Activated CD4-positive, alpha-beta T cell treated with anti-CD3 and anti-CD28 coated beads, Interleukin-2, amount 10 ng/mL, durations not matched to agents 7 days and 5 days (primary cell): ENCODE measurements at regions not wholly inside any gene's neighbourhood (a gene's known extent, or its start where the extent isn't known, plus 50 kb on each side); places are given as distances from the start of the nearest gene placed in this dataset.

Experiments
- CTCF ChIA-PET: fragments of 350-600 bp; sonication (Branson Sonifier 250); formaldehyde crosslinking; loops from one replicate; lab custom pipeline; 2021; ENCODE audit warnings: antibody characterized with exemption; lab: Charles Lee
- POLR2A ChIA-PET: fragments of 350-600 bp; sonication (Branson Sonifier 250); formaldehyde crosslinking; loops from one replicate; lab custom pipeline; 2021; ENCODE audit warnings: antibody characterized with exemption; lab: Charles Lee
- DNase-seq: peaks from one replicate; pipeline ENCODE4 v3.0.0-alpha.2; 2020
- H3K27ac Mint-ChIP-seq: one replicate; pipeline ENCODE4 v1.8.0; 2021; ENCODE audit warnings: mild to moderate bottlenecking, moderate library complexity, mixed read lengths
- H3K27me3 Mint-ChIP-seq: one replicate; pipeline ENCODE4 v1.8.0; 2021; ENCODE audit warnings: mixed read lengths
- H3K36me3 Mint-ChIP-seq: one replicate; pipeline ENCODE4 v1.8.0; 2021; ENCODE audit warnings: low read depth, mixed read lengths
- H3K4me1 Mint-ChIP-seq: one replicate; pipeline ENCODE4 v1.8.0; 2021; ENCODE audit warnings: mixed read lengths
- H3K4me3 Mint-ChIP-seq: one replicate; pipeline ENCODE4 v1.8.0; 2021; ENCODE audit warnings: mild to moderate bottlenecking, moderate library complexity, mixed read lengths
- H3K9me3 Mint-ChIP-seq: one replicate; pipeline ENCODE4 v1.8.0; 2021; ENCODE audit warnings: mixed read lengths

- ChIA-PET POLR2A (no interaction called here), CTCF (no interaction called here)
- H3K4me1 Mint-ChIP-seq, result no peaks in the 10 kb centered on the region
Observed at GRCh38 chr14:104358528-104359300, 220.3 kb downstream of the KIF26A start.

GRCh38 chr14:104359301-104359968 is 220.1 kb upstream of the C14orf180 start:
- ChIA-PET POLR2A (no interaction called here), CTCF (no interaction called here)
- H3K27me3 Mint-ChIP-seq, result no peaks in the 10 kb centered on the region
- H3K4me1 Mint-ChIP-seq, result no peaks in the 10 kb centered on the region
- no peak overlapping the region for H3K27ac Mint-ChIP-seq
- H3K9me3 Mint-ChIP-seq, result no peaks in the 10 kb centered on the region
- no peaks in the 10 kb centered on the region for H3K36me3 Mint-ChIP-seq
- no peak overlapping the region for H3K4me3 Mint-ChIP-seq
- no peak for DNase-seq

More at GRCh38 chr14:104358528-104359300, 220.3 kb downstream of the KIF26A start:
- no peak for DNase-seq
- H3K36me3 Mint-ChIP-seq, result no peaks in the 10 kb centered on the region
- no peaks in the 10 kb centered on the region for H3K27me3 Mint-ChIP-seq
- H3K4me3 Mint-ChIP-seq, result no peak overlapping the region
- no peak overlapping the region for H3K27ac Mint-ChIP-seq
- no peaks in the 10 kb centered on the region for H3K9me3 Mint-ChIP-seq

DNA sequence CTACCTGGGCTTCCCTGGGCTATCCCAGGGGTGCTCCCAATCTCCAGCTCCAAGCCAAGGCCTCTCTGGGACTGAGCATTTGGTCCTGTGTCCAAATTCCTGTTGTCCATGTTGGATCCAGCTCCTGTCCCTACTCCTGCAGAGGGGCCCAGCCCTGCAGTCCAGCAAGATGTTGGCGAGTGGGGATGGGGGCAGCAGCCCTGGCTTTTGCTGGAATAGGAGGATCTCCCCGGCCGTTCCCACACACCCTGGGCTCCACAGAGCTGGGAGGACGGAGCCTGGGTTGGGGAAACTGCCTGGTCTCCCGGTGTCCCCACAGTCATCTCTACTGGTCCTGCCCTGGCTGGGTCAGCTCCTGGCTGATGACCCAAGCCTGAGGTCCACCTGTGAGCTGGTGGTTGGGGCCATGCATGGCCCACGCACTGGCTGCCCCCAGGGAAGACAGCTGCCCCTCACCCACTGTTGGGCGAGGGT is 219.6 kb upstream of the C14orf180 start:
- no peak for DNase-seq
- Mint-ChIP-seq H3K4me3 (no peak overlapping the region), H3K36me3 (no peaks in the 10 kb centered on the region), H3K27me3 (no peaks in the 10 kb centered on the region), H3K4me1 (no peaks in the 10 kb centered on the region), H3K9me3 (no peaks in the 10 kb centered on the region), H3K27ac (no peak overlapping the region)
- ChIA-PET POLR2A (no interaction called here), CTCF (no interaction called here)

DNA sequence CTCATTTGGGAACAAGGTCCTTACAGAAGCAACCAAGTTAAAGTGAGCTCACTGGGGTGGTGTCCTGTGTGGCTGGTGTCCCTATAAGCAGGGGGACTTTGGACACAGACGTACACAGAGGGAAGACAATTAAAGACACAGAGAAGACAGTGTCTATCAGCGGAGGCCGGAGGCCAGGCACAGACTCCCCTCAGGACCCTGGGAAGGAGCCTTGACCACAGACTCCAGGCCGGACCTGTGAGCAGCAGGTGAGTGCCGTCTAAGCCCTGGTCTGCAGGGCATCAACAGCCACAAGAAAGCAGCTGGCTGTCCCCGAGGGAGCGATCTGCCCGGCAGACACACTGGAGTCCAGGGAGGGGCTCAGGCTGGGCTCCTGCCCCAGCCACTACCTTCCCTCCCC is 219.1 kb upstream of the C14orf180 start:
- H3K27ac Mint-ChIP-seq, result no peak overlapping the region
- H3K4me1 Mint-ChIP-seq, result no peaks in the 10 kb centered on the region
- no peaks in the 10 kb centered on the region for H3K36me3 Mint-ChIP-seq
- ChIA-PET CTCF (no interaction called here), POLR2A (interaction anchor here (0.6 kb wide), 1 partner anchor 221 kb away, joined by 3 read pairs; no protein-coding TSS in a partner anchor)
- H3K27me3 Mint-ChIP-seq, result no peaks in the 10 kb centered on the region
- no peaks in the 10 kb centered on the region for H3K9me3 Mint-ChIP-seq
- no peak for DNase-seq
- no peak overlapping the region for H3K4me3 Mint-ChIP-seq

- Mint-ChIP-seq H3K27me3 (no peaks in the 10 kb centered on the region), H3K4me3 (no peak overlapping the region), H3K36me3 (no peaks in the 10 kb centered on the region), H3K9me3 (no peaks in the 10 kb centered on the region), H3K27ac (no peak overlapping the region), H3K4me1 (no peaks in the 10 kb centered on the region)
- no peak for DNase-seq
- ChIA-PET CTCF (no interaction called here), POLR2A (interaction anchor here (0.6 kb wide), 1 partner anchor 221 kb away, joined by 3 read pairs; no protein-coding TSS in a partner anchor)
Observed at GRCh38 chr14:104361101-104361591, 218.4 kb upstream of the C14orf180 start.

DNA sequence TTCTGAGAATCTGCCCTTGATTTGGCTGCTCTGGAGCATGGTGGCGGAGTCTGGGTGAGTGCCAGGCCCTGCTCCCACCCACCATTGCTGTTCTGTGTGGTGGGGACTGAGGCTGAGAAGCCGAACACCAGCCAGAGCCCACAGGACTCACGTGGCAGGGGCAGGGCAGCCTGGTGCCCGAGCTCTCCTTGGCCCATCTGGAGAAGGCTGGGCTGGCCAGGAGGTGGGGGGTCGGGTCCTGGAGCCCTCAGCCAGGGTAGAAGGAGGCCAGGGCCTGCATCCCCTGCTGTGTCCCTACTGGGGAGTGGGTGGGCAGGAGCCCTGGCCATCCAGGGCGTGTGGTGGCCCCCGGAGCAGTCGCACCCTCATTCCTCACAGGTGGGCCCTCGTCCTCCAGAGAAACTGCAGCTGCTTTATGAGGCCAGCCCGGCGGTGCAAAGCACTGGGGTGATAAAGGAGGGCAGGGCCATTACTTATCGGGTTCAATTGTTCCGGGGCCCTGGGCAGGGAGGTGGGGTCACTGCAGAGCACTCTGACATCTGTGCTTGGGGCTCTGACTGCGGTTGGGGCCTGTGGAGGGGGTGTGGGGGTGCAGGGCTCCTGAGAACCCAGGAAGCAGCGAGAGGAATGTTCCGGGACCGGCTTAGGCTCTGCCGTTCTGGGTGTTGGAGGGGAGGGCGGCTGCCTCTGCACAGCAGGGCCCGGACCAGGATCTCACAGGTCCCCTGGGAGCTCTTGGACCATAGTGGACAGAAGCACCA is 217.5 kb upstream of the C14orf180 start:
- no peak overlapping the region for H3K4me3 Mint-ChIP-seq
- H3K36me3 Mint-ChIP-seq, result no peaks in the 10 kb centered on the region
- ChIA-PET CTCF (no interaction called here), POLR2A (no interaction called here)
- H3K9me3 Mint-ChIP-seq, result peaks cover 3% of the 10 kb centered on the region
- DNase-seq, result no peak
- no peaks in the 10 kb centered on the region for H3K27me3 Mint-ChIP-seq
- H3K27ac Mint-ChIP-seq, result no peak overlapping the region
- no peaks in the 10 kb centered on the region for H3K4me1 Mint-ChIP-seq

DNA sequence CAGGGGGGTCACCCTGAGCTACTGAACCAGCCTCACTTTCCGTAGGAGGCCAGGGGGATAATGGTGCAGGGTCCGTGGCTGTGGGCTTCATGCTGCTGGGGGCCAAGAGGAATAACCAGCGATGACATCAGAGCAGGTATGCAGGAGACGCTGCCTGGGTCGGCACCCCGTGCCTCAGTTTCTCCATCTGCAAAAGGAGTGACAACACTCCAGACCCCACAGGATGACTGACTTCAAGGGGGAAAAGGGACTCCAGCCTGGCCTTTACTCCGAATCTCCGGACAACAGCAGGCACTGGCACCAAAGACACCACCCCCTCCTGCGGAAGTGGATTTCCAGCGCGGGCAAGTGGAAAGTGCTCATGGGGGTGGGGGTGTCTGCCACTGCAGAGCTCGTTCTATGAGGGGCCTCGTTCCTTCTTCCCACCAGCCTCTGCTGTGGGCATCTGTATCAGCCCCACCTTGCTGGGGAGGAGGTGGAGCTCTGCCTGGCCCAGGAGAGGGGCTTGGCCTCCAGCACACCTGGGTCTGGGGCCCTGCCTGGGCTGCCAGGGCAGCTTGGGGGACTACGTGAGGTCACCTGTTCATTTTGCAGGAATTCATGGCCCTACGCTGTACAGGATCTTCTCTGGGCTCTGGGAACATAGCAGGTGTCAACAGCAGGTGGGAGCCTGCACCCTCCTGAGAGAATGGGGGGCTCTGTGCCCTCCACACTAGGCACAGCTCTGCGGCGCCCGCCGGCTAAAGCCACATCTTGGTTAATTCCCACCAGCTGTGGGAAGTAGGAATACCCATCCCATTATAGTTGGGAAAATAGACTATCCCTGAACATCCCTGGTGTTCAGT is 216.6 kb upstream of the C14orf180 start:
- H3K9me3 Mint-ChIP-seq, result peaks cover 3% of the 10 kb centered on the region
- no peak overlapping the region for H3K4me3 Mint-ChIP-seq
- no peaks in the 10 kb centered on the region for H3K27me3 Mint-ChIP-seq
- CTCF ChIA-PET, result no interaction called here
- H3K27ac Mint-ChIP-seq, result no peak overlapping the region
- POLR2A ChIA-PET, result no interaction called here
- no peak for DNase-seq
- H3K36me3 Mint-ChIP-seq, result no peaks in the 10 kb centered on the region
- no peaks in the 10 kb centered on the region for H3K4me1 Mint-ChIP-seq

DNA sequence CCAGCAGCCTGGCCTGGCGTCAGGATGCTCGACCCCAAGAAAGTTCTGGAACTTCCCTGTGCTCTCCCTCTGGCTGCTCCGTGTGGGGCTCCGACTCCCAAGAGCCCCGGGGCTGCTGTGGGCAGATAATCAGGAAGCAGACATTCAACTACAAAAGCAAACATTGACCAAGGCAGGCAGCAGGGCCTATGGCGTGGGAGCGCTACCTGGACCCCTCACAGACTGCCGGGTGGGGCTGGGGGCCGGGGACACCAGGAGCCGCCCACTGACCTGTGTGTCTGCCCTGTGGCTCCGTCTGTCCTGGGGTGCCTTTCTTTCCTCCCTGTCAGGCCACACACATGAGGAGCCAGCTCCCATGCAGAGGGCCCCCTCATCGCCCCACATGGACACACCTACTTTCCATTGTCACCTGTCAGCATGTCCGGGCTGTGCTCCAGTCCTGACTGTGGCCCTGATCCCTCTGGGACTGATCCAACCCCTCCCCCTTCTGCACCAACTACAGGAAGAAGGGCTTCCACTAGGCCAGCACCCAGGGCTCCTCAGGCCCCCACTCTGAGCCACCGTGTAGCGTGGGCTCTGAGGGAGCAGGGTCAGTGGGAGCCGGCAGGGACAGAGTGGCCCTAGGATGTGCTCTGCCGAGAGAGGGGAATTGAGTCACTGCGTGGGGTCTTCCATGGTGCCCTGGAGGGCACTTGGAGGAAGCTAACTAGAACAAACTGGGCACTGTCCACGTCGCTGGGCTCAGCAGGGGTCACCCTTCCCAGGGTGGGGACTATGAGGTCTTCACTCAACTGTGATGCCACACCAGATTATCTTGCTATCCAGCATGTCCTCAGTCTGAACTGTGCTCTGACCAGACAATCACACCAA is 215.4 kb upstream of the C14orf180 start:
- Mint-ChIP-seq H3K4me3 (no peak overlapping the region), H3K36me3 (no peaks in the 10 kb centered on the region), H3K9me3 (peaks cover 3% of the 10 kb centered on the region), H3K27ac (no peak overlapping the region), H3K4me1 (no peaks in the 10 kb centered on the region), H3K27me3 (no peaks in the 10 kb centered on the region)
- no peak for DNase-seq
- ChIA-PET POLR2A (no interaction called here), CTCF (no interaction called here)

- Mint-ChIP-seq H3K9me3 (peaks cover 3% of the 10 kb centered on the region), H3K4me3 (no peak overlapping the region), H3K27me3 (no peaks in the 10 kb centered on the region), H3K27ac (no peak overlapping the region), H3K36me3 (no peaks in the 10 kb centered on the region), H3K4me1 (no peaks in the 10 kb centered on the region)
- DNase-seq, result no peak
- ChIA-PET CTCF (no interaction called here), POLR2A (no interaction called here)
Observed at GRCh38 chr14:104364830-104365229, 214.7 kb upstream of the C14orf180 start.

DNA sequence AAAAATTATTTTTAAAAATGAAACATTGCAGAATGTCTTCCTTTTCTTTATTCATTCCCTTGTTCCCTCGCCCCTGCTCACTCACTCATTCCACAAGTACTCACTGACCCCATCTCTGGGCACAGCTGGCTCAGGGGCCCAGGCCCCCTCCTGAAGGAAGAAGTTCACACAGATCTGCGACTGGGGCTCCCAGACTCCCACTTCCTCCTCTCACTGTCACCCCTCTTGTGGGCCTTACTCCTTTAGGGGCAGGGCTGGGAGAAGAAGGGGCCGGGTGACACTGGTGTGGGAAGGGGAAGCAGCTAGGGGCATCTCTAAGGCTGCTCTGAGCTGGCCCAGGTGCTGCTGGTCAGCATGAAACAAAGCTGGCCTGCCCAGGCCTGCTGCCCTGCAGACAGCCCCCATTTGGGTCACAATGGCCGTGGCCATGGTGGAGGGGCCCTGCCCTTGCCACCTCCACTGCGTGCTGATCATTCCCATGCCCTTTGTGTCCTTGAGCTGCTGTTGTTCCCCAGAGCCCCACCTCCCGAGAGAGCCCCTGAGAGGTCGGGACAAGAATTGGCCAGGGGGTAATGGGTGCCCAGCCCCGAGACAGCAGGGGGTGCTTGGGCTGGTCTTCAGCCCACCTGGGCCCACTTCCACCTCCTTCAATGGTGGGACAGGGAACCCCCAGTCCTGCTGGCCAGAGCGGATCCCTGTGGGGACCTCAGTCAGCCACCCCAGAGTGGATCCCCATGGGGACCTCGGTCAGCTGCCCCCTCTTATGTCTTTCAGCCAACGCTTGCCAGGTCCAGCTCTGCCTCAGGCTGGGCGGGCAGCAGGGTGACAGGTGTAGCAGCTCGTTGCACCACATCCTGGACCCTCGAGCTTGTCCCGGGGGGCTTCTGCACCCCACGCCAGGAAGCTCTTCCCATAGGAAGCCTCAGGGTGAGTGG is 212.4 kb upstream of the C14orf180 start:
- no peak for DNase-seq
- Mint-ChIP-seq H3K9me3 (peaks cover 3% of the 10 kb centered on the region), H3K36me3 (no peaks in the 10 kb centered on the region), H3K27me3 (no peaks in the 10 kb centered on the region), H3K27ac (no peak overlapping the region), H3K4me3 (no peak overlapping the region), H3K4me1 (no peaks in the 10 kb centered on the region)
- CTCF ChIA-PET, result interaction anchor here (1.4 kb wide), 1 partner anchor 25 kb away, joined by 3 read pairs; no protein-coding TSS in a partner anchor
- POLR2A ChIA-PET, result no interaction called here
